NB4 (cell line): ENCODE measurements at regions not wholly inside any gene's neighbourhood (a gene's known extent, or its start where the extent isn't known, plus 50 kb on each side); places are given as distances from the start of the nearest gene placed in this dataset.

Source experiments
- DNase-seq: peaks from one replicate; pipeline ENCODE4 v3.0.0; 2010; ENCODE audit warnings: low read depth
- H3K4me3 ChIP-seq: one replicate; pipeline ENCODE4 v1.5.1; 2011; ENCODE audit warnings: mild to moderate bottlenecking, low read depth, low read length, moderate library complexity
- MYC ChIP-seq: IDR thresholded peaks from 2 replicates; pipeline ENCODE4 v1.6.1; 2011; ENCODE audit warnings: low read depth, low read length
- POLR2A ChIP-seq: IDR thresholded peaks from 2 replicates; pipeline ENCODE4 v1.6.1; 2011; ENCODE audit warnings: mild to moderate bottlenecking; ENCODE audit not compliant: insufficient read length; ENCODE audit errors: extremely low read depth
- TF ChIP-seq, protein P1 (sequence below): IDR thresholded peaks from 2 replicates; pipeline ENCODE4 v1.6.1; 2011; ENCODE audit warnings: low read depth, low read length
- TF ChIP-seq, protein P2 (sequence below): IDR thresholded peaks from one replicate; pipeline ENCODE4 v1.5.1; 2012; ENCODE audit warnings: low read depth, low read length

DNA sequence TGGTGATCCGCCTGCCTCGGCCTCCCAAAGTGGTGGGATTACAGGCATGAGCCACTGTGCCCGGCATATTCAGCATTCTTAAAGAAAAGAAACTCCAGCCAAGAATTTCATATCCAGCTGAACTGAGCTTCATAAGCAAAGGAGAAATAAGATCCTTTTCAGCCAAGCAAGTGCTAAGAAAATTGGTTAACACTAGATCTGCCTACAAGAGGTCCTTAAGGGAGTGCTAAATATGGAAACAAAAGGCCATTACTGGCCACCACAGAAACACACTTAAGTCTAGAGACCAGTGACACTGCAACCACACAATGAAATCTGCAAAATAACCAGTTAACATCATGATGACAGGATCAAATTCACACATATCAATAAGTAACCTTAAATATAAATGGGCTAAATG, 331.5 kb downstream of the MAN2A1 start:
- H3K4me3 ChIP-seq: no peak overlapping the region
- no peak for DNase-seq
- no peak for TF ChIP-seq MYC
- no peak for TF ChIP-seq POLR2A
- TF ChIP-seq, protein P1, sequence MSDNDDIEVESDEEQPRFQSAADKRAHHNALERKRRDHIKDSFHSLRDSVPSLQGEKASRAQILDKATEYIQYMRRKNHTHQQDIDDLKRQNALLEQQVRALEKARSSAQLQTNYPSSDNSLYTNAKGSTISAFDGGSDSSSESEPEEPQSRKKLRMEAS: no peak
- TF ChIP-seq, protein P2, sequence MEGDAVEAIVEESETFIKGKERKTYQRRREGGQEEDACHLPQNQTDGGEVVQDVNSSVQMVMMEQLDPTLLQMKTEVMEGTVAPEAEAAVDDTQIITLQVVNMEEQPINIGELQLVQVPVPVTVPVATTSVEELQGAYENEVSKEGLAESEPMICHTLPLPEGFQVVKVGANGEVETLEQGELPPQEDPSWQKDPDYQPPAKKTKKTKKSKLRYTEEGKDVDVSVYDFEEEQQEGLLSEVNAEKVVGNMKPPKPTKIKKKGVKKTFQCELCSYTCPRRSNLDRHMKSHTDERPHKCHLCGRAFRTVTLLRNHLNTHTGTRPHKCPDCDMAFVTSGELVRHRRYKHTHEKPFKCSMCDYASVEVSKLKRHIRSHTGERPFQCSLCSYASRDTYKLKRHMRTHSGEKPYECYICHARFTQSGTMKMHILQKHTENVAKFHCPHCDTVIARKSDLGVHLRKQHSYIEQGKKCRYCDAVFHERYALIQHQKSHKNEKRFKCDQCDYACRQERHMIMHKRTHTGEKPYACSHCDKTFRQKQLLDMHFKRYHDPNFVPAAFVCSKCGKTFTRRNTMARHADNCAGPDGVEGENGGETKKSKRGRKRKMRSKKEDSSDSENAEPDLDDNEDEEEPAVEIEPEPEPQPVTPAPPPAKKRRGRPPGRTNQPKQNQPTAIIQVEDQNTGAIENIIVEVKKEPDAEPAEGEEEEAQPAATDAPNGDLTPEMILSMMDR: no peak

DNA sequence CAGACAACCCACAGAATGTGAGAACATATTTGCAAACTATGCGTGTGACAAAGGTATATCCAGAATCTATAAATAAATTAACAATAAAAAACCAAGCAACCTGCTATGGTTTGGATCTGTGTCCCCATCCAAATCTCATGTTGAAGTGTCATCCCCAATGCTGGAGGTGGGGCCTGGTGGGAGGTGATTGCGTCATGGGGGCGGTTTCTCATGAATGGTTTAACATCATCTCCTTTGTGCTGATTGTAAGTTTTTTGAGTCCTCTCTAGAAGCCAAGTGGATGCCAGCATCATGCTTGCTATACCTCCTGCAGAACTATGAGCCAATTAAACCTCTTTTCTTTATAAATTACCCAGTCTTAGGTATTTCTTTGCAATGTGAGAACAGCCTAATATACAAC, 335.4 kb downstream of the MAN2A1 start:
- DNase-seq: no peak
- TF ChIP-seq POLR2A: no peak
- TF ChIP-seq, protein P2: no peak
- TF ChIP-seq, protein P1: no peak
- TF ChIP-seq MYC: no peak
- no peak overlapping the region for H3K4me3 ChIP-seq

DNA sequence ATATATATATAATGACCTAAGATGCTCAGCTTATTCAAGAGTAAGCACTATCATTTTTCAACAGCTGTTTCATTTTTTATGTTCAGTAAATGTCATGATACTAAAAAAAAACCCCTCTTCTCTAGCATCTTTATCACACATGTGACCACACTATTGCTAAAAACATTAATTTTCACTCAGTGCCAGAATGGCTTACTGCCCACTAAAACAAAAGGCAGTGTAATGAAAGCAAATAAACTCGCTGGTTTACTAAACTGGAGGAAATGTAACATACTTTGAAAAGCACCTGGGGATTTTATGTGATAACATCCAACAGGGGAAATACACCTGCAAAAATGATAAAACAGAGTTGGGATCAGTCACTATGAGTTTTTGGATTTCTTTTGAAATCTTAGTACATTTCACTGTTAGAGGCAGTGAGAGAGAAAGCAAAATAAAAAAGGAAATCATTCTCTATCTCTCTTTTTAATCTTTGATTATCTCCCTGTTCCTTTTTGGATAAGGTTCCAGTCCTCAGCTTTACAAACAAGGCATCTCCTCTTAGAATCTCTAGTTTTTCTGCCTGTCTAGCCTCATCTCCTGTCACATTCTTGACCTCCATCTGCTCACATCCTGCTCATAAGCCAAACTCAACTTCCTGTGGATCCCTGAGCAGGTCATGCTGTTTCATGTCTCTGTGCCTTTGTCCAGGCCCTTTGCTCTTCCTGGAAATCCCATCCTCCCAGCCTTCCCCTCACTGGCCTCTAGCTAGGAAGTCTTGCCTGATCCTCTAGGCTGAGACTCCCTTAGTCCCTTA, 338.0 kb downstream of the MAN2A1 start:
- TF ChIP-seq POLR2A: no peak
- TF ChIP-seq, protein P2: no peak
- TF ChIP-seq MYC: no peak
- TF ChIP-seq, protein P1: no peak
- no peak overlapping the region for H3K4me3 ChIP-seq
- no peak for DNase-seq

DNA sequence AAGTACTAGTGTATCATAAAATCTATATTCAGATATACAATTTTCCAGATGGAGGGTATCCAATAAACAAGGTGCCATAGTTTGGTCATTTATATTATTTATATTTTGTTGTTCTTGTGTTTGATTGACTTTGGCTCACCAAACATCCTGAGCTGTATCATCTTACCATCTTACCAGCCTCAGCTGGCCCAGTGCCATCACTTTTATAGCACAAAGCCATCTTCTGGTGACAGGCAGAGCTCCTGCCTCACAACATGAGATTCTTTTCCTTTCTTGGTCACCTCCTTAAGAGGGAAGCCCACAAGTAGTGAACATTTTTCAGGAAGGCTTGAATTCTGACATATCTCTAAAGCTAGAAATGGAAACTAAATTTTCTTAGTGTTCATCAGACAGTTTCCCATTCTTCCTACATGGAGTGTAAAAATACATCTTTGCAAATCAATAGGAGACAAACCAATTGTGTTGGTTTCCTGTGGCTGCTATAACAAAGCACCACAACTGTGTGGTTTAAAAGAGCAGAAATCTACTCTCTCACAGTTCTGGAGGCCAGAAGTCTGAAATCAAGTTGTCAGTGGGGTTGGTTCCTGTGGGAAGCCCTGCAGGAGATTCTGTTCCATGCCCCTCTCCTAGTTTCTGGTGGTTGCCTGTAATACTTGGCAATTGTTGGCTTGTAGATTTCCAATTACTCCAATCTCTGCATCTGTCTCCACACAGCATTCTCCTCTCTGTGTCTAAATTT, 341.8 kb downstream of the MAN2A1 start:
- no peak for DNase-seq
- TF ChIP-seq, protein P1: no peak
- TF ChIP-seq MYC (no peak), POLR2A (no peak)
- TF ChIP-seq, protein P2: no peak
- H3K4me3 ChIP-seq: no peak overlapping the region

DNA sequence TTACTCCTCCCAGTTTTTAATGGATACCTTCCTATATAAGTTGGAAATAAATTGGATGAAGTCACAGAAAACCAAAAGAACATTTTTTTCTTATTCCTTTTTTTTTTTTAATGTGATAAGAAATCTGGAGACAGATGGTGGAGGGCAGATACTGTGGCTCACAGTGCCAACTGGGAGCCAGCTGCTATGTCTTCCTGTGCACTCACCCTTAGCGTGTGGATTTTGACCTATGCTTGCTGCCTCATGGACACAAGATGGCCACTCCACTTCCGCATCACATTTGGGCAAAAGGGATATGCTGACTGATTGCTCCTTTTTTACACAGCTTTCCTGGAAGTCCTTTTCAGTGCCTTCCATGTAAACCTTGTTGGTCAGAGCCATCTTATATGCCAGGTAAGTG, 342.6 kb downstream of the MAN2A1 start:
- TF ChIP-seq MYC (no peak), POLR2A (no peak)
- TF ChIP-seq, protein P1: no peak
- TF ChIP-seq, protein P2: no peak
- DNase-seq: no peak
- H3K4me3 ChIP-seq: no peak overlapping the region
